ENCODE measurements at regions not wholly inside any gene's neighbourhood (a gene's known extent, or its start where the extent isn't known, plus 50 kb on each side); places are given as distances from the start of the nearest gene placed in this dataset.
"Not testable (repeated sequence)": the region's sequence is repeated elsewhere in the genome, so short reads cannot be mapped to it uniquely, and the experiment has no call there.

DNA sequence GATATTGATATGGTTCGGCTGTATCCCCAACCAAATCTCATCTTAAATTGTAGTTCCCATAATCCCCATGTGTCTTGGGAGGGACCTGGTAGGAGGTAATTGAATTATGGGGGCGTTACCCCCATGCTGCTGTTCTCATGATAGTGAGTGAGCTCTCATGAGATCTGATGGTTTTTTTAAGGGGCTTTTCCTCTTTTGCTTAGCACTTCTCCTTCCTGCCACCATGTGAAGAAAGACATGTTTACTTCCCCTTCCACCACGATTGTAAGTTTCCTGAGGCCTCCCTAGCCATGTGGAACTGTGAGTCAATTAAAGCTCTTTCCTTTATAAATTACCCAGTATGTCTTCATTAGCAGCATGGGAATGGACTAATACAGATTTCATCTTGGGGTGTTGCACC lies 358.6 kb downstream of the TXNL1 start:
- TF ChIP-seq, protein P1, sequence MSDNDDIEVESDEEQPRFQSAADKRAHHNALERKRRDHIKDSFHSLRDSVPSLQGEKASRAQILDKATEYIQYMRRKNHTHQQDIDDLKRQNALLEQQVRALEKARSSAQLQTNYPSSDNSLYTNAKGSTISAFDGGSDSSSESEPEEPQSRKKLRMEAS (IDR thresholded peaks at IDR 0.05), result not testable (repeated sequence)
- TF ChIP-seq, protein P2, sequence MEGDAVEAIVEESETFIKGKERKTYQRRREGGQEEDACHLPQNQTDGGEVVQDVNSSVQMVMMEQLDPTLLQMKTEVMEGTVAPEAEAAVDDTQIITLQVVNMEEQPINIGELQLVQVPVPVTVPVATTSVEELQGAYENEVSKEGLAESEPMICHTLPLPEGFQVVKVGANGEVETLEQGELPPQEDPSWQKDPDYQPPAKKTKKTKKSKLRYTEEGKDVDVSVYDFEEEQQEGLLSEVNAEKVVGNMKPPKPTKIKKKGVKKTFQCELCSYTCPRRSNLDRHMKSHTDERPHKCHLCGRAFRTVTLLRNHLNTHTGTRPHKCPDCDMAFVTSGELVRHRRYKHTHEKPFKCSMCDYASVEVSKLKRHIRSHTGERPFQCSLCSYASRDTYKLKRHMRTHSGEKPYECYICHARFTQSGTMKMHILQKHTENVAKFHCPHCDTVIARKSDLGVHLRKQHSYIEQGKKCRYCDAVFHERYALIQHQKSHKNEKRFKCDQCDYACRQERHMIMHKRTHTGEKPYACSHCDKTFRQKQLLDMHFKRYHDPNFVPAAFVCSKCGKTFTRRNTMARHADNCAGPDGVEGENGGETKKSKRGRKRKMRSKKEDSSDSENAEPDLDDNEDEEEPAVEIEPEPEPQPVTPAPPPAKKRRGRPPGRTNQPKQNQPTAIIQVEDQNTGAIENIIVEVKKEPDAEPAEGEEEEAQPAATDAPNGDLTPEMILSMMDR (IDR thresholded peaks at IDR 0.05), result not testable (repeated sequence)
- not testable (repeated sequence) for TF ChIP-seq CEBPB (IDR thresholded peaks at IDR 0.05); JUN (IDR thresholded peaks at IDR 0.05); POLR2AphosphoS2 (conservative IDR thresholded peaks at IDR 0.05; ENCODE audit: low read length); SMC3 (IDR thresholded peaks at IDR 0.05)
- TF ChIP-seq, protein P3, sequence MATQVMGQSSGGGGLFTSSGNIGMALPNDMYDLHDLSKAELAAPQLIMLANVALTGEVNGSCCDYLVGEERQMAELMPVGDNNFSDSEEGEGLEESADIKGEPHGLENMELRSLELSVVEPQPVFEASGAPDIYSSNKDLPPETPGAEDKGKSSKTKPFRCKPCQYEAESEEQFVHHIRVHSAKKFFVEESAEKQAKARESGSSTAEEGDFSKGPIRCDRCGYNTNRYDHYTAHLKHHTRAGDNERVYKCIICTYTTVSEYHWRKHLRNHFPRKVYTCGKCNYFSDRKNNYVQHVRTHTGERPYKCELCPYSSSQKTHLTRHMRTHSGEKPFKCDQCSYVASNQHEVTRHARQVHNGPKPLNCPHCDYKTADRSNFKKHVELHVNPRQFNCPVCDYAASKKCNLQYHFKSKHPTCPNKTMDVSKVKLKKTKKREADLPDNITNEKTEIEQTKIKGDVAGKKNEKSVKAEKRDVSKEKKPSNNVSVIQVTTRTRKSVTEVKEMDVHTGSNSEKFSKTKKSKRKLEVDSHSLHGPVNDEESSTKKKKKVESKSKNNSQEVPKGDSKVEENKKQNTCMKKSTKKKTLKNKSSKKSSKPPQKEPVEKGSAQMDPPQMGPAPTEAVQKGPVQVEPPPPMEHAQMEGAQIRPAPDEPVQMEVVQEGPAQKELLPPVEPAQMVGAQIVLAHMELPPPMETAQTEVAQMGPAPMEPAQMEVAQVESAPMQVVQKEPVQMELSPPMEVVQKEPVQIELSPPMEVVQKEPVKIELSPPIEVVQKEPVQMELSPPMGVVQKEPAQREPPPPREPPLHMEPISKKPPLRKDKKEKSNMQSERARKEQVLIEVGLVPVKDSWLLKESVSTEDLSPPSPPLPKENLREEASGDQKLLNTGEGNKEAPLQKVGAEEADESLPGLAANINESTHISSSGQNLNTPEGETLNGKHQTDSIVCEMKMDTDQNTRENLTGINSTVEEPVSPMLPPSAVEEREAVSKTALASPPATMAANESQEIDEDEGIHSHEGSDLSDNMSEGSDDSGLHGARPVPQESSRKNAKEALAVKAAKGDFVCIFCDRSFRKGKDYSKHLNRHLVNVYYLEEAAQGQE (IDR thresholded peaks at IDR 0.05), result not testable (repeated sequence)
